MCF 10A (cell line): ENCODE measurements at regions not wholly inside any gene's neighbourhood (a gene's known extent, or its start where the extent isn't known, plus 50 kb on each side); places are given as distances from the start of the nearest gene placed in this dataset.
A peak's percentile ranks its signal among the peaks of the same experiment; 100 is the strongest.
"Not testable (repeated sequence)": the region's sequence is repeated elsewhere in the genome, so short reads cannot be mapped to it uniquely, and the experiment has no call there.

Experiments used
- BruUV-seq: library from RNA; stranded (reverse); fragments of 400-500 nt; replicated peaks from 2 replicates; lab custom pipeline; 2021; lab: Mats Ljungman, UMichigan
- CTCF ChIA-PET: fragments of 300-600 bp; sonication (Branson Sonifier 250); formaldehyde crosslinking; extraction: SDS; loops from one replicate; lab custom pipeline; 2021; ENCODE audit warnings: antibody characterized with exemption, inconsistent platforms; lab: Yijun Ruan, JAX
- POLR2A ChIA-PET: fragments of 300-600, 350-650 bp; sonication (Branson Sonifier 250); formaldehyde crosslinking; extraction: SDS; loops from one replicate; lab custom pipeline; 2020; ENCODE audit warnings: antibody characterized with exemption, inconsistent platforms; lab: Yijun Ruan, JAX
- DNase-seq: peaks from one replicate; pipeline ENCODE4 v3.0.0-alpha.2; 2018; ENCODE audit not compliant: unreplicated experiment
- H3K27ac Mint-ChIP-seq: one replicate; pipeline ENCODE4 v1.8.0; 2022; ENCODE audit warnings: mild to moderate bottlenecking, low read depth, mixed read lengths; ENCODE audit not compliant: unreplicated experiment
- H3K27me3 Mint-ChIP-seq: one replicate; pipeline ENCODE4 v1.8.0; 2022; ENCODE audit warnings: mixed read lengths; ENCODE audit not compliant: insufficient read depth, unreplicated experiment
- H3K36me3 Mint-ChIP-seq: one replicate; pipeline ENCODE4 v1.8.0; 2022; ENCODE audit warnings: mild to moderate bottlenecking, moderate library complexity, mixed read lengths; ENCODE audit not compliant: insufficient read depth, unreplicated experiment
- H3K4me1 Mint-ChIP-seq: one replicate; pipeline ENCODE4 v1.8.0; 2022; ENCODE audit warnings: mixed read lengths; ENCODE audit not compliant: insufficient read depth, unreplicated experiment
- H3K4me3 Mint-ChIP-seq: one replicate; pipeline ENCODE4 v1.8.0; 2022; ENCODE audit warnings: mild to moderate bottlenecking, moderate library complexity, mixed read lengths; ENCODE audit not compliant: unreplicated experiment
- H3K9me3 Mint-ChIP-seq: one replicate; pipeline ENCODE4 v1.8.0; 2022; ENCODE audit warnings: mixed read lengths; ENCODE audit not compliant: unreplicated experiment
- CTCF ChIP-seq: fragments of 200-600 bp; IDR thresholded peaks from one replicate; pipeline ENCODE4 v1.8.0; 2022; ENCODE audit warnings: antibody characterized with exemption, mild to moderate bottlenecking; ENCODE audit not compliant: unreplicated experiment
- intact Hi-C: fragments of 100-400 bp; cut with micrococcal nuclease; formaldehyde crosslinking; loops from 2 replicates; pipeline ENCODE4 v1.14.1; 2022

DNA sequence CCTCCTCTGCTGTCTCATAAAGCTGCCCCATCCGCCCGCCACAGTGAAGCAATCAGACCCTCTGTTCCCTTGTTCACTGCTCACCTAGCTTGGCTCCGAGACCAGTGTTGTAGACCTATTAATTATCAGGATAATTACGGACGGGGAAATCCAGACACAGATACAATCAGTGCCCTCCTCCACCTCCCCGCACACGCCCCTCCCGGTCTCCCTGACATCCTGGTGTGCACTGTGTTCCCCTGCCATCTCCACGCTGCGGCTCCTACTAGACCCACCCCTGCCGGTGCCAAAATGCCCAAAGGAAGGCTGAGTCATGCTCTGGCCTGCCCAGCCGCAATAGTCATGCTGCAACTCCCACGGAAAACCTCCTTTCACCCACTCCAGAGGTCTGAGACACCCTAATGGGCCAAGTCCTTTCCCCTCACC is 277.3 kb upstream of the TLE3 start:
- Mint-ChIP-seq H3K27me3 (peaks cover 10% of the 10 kb centered on the region), H3K4me1 (peaks cover 33% of the 10 kb centered on the region), H3K36me3 (peaks cover 4% of the 10 kb centered on the region), H3K9me3 (no peaks in the 10 kb centered on the region), H3K4me3 (peak overlapping the region; percentile 9), H3K27ac (peak overlapping the region; percentile 28)
- DNase-seq: peak; percentile 93
- ChIA-PET CTCF (interaction anchor here (0.6 to 1.7 kb wide), 2 partner anchors 113 to 1405 kb away, joined by 3 to 4 read pairs; no protein-coding TSS in a partner anchor), POLR2A (interaction anchor here (0.6 to 2.0 kb wide), 7 partner anchors 8 to 107 kb away, joined by 3 to 8 read pairs (median 3); no protein-coding TSS in a partner anchor)
- no peak for TF ChIP-seq CTCF
- intact Hi-C loops: no loop called here
- BruUV-seq: no TSS peak

DNA sequence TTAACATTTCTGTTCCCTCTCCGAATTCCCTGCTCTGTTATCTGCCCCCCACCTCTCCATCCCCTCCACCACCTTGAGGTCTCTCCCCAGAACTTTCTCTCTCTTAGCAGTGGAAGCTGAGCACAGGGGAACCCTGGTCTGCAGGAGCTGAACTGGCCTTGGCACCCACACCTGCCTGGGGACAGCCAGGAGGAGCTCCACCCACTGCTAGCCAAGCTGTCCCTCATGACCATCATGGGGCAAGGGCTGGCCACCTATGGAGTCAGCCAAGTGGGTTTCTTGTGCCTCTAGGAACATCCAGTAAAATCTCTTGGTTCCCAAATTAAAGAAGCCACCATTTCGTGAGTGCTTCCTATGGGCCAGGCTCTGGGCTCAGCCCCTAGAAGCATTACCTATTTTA is 276.4 kb upstream of the TLE3 start:
- BruUV-seq: no TSS peak
- Mint-ChIP-seq H3K27ac (peak overlapping the region; percentile 27), H3K4me1 (peaks cover 33% of the 10 kb centered on the region), H3K36me3 (peaks cover 4% of the 10 kb centered on the region), H3K9me3 (no peaks in the 10 kb centered on the region), H3K4me3 (no peak overlapping the region), H3K27me3 (peaks cover 10% of the 10 kb centered on the region)
- no peak for DNase-seq
- TF ChIP-seq CTCF: no peak
- POLR2A ChIA-PET: interaction anchor here (1.1 to 2.0 kb wide), 2 partner anchors 9 to 57 kb away, joined by 3 to 8 read pairs; no protein-coding TSS in a partner anchor
- CTCF ChIA-PET: no interaction called here
- intact Hi-C loops: no loop called here

DNA sequence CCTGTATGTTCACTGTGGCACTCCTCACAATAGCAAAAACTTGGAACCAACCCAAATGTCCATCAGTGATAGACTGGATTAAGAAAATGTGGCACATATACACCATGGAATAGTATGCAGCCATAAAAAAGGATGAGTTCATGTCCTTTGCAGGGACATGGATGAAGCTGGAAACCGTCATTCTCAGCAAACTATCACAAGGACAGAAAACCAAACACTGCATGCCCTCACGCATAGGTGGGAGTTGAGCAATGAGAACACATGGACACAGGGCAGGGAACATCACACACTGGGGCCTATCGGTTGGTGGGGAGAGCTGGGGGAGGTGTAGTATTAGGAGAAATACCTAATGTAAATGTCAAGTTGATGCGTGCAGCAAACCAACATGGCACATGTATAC is 275.7 kb upstream of the TLE3 start:
- BruUV-seq, H3K27ac Mint-ChIP-seq, intact Hi-C loops, H3K9me3 Mint-ChIP-seq, H3K4me3 Mint-ChIP-seq, CTCF ChIA-PET, DNase-seq, POLR2A ChIA-PET, H3K36me3 Mint-ChIP-seq: not testable (repeated sequence)
- peaks cover 10% of the 10 kb centered on the region for H3K27me3 Mint-ChIP-seq
- peaks cover 33% of the 10 kb centered on the region for H3K4me1 Mint-ChIP-seq

DNA sequence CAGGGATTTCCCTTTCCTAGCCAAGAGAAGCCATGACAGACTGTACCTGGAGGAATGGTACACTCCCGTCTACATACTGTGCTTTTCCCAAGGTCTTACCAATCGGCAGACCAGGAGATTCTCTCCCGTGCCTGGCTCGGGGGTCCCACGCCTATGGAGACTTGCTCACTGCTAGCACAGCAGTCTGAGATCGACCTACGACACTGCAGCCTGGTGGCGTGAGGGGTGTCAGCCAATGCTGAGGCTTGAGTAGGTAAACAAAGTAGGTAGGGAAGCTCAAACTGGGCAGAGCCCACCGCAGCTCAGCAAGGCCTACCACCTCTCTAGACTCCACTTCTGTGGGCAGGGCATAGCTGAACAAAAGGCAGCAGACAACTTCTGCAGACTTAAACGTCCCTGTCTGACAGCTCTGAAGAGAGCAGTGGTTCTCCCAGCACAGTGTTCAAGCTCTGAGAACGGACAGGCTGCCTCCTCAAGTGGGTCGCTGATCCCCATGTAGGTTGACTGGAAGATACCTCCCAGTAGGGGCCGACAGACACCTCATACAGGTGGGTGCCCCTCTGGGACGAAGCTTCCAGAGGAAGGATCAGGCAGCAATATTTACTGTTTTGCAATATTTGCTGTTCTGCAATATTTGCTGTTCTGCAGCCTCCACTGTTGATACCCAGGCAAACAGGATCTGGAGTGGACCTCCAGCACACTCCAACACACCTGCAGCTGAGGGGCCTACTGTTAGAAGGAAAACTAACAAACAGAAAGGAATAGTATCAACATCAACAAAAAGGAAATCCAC is 270.4 kb upstream of the TLE3 start:
- intact Hi-C loops, DNase-seq, H3K36me3 Mint-ChIP-seq, BruUV-seq, POLR2A ChIA-PET, H3K27ac Mint-ChIP-seq, H3K9me3 Mint-ChIP-seq, H3K4me3 Mint-ChIP-seq, H3K4me1 Mint-ChIP-seq: not testable (repeated sequence)
- peaks cover 10% of the 10 kb centered on the region for H3K27me3 Mint-ChIP-seq
- CTCF ChIA-PET: interaction anchor here (0.6 kb wide), 1 partner anchor 344 kb away, joined by 3 read pairs; no protein-coding TSS in a partner anchor

- H3K4me3 Mint-ChIP-seq, H3K4me1 Mint-ChIP-seq, intact Hi-C loops, BruUV-seq, DNase-seq, H3K36me3 Mint-ChIP-seq, H3K27ac Mint-ChIP-seq, H3K27me3 Mint-ChIP-seq, H3K9me3 Mint-ChIP-seq: not testable (repeated sequence)
- POLR2A ChIA-PET: interaction anchor here (0.7 to 1.3 kb wide), 2 partner anchors 11 kb away, joined by 3 to 7 read pairs; no protein-coding TSS in a partner anchor
- CTCF ChIA-PET: interaction anchor here (0.6 to 0.7 kb wide), 3 partner anchors 10 to 636 kb away, joined by 3 read pairs; no protein-coding TSS in a partner anchor
Measured at GRCh38 chr15:70364023-70364422, 266.3 kb upstream of the TLE3 start.
